ENCODE measurements at regions not wholly inside any gene's neighbourhood (a gene's known extent, or its start where the extent isn't known, plus 50 kb on each side); places are given as distances from the start of the nearest gene placed in this dataset.

GRCh38 chr5:125725691-125726090 is 697.5 kb upstream of the GRAMD2B start:
- no peak for DNase-seq (ENCODE audit: low read depth in 3 of 3)

DNA sequence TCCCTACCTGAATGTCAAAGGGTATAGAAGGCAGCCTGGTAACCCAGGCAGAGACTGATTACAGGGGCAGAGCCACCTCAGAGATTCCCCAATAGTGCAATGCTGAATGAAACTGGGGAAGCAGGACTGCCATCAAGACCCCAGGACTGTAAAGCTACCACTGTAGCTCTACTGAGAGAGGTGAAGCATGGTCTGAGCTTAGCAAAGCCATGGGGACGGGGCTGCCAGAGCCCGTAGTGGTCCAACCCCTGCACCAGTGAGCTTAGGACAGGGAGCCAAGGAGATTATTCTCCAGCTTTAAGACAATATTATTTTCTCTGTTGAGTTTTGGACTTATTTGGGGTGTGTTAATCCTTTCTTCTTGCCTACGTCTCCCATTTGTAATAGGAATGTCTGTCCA is 679.3 kb upstream of the GRAMD2B start:
- no peak for DNase-seq (ENCODE audit: low read depth in 3 of 3)

- DNase-seq (ENCODE audit: low read depth in 3 of 3) = no peak
These were observed 676.3 kb upstream of the GRAMD2B start for GRCh38 chr5:125746917-125747316.

DNA sequence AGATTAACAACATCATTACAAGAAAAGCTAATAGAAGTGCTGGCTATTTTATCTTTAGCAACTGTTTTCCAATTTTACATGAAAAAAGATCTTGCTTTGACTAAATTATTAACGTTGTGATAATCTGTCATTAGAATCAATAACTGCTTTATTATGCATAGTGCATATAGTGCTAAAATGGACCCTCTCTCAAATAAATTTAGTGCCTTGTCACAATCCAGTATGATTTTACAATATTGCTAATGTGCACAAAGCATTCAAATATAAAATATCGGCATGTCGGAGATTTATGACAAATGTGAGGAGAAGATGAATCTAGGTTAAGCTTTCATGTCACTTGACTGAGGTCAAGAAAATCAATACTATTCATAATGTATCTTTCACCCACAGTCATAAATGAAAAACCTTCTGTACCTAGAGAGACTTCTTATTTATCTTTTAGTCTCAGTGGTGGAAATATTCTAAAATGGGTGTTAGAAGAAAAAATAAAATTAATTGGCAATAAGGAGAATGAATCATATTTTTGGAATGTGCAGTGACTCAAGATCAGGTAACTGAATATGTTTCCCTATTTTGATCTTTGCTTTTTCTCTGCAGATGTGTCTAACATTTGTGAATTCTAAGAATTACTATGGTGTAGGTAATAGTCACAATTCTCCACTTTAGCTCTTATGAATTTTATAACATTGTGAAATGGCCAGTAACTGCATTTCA is 672.9 kb upstream of the GRAMD2B start:
- no peak for DNase-seq (ENCODE audit: low read depth in 3 of 3)

- no peak for DNase-seq (ENCODE audit: low read depth in 3 of 3)
These were observed 672.4 kb upstream of the GRAMD2B start for GRCh38 chr5:125750861-125751186.

GRCh38 chr5:125756456-125756855 is 666.8 kb upstream of the GRAMD2B start:
- no peak for DNase-seq (ENCODE audit: low read depth in 3 of 3)

- no peak for DNase-seq (ENCODE audit: low read depth in 3 of 3)
These were observed 656.5 kb upstream of the GRAMD2B start for GRCh38 chr5:125766706-125767105.

GRCh38 chr5:125775896-125776295 is 647.3 kb upstream of the GRAMD2B start:
- no peak for DNase-seq (ENCODE audit: low read depth in 3 of 3)

GRCh38 chr5:125776656-125777139 is 646.5 kb upstream of the GRAMD2B start:
- no peak for DNase-seq (ENCODE audit: low read depth in 3 of 3)

DNA sequence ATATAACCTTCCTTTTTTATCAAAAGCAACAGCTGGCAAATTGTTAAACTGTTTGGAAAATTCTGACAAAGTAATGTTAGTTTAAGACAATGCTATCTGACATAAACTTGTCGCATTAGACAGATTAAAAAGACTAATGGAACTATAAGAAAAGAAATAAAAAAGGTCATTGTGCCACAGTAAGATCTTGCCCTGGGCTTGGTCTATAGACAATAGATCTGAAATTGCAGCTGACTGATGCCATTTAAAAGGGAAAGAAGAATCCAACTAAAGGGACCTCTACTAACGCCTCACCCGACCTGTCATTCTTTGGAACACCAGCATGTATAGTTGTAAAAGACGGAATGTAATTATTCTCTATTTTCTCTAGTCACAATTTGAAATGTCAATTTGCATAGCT is 644.4 kb upstream of the GRAMD2B start:
- DNase-seq (ENCODE audit: low read depth in 3 of 3) = no peak

GRCh38 chr5:125785407-125785806 is 637.8 kb upstream of the GRAMD2B start:
- no peak for DNase-seq (ENCODE audit: low read depth in 3 of 3)

DNA sequence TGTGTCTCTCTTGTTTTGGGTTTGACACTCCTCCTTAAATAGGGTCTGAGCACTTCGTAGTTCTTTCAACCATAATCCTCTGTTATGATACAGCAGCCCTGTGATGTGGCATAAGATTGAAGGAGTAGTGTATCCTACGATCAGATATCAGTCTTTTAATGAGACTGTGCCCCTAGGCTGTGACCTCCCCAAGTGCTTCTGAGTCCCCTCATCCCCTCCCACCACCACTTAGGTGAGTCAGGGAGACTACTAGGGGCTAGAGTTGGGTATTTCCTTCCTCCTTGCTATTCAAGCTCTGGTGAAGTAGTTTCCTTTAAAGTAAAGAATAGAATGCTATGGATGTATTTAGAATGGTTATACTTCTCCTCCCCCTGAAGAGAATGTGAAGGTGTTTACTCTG is 637.2 kb upstream of the GRAMD2B start:
- DNase-seq (ENCODE audit: low read depth in 3 of 3) = no peak

GRCh38 chr5:125793470-125793869 is 629.7 kb upstream of the GRAMD2B start:
- no peak for DNase-seq (ENCODE audit: low read depth in 3 of 3)

GRCh38 chr5:125794922-125795321 is 628.3 kb upstream of the GRAMD2B start:
- no peak for DNase-seq (ENCODE audit: low read depth in 3 of 3)

- no peak for DNase-seq (ENCODE audit: low read depth in 3 of 3)
These were observed 624.9 kb upstream of the GRAMD2B start for GRCh38 chr5:125798307-125798706.

DNA sequence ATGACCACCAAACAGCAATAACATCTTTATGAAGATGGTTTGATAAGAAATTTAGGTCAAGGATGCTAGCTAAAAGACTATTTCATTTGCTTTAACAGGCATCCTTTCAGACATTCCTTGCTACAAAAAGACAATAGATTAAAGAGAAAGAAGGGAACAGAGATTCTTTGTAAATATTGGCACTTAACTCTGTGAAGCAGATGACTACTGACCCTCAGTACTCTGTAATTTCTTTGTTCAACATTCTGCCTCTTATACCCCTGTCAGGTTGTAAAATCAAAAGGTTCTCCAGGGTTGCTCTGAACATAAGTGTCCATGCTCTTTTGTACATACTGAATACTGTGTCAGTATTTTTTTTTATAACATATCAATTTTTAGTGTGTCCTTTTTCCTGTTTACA is 610.6 kb upstream of the GRAMD2B start:
- no peak for DNase-seq (ENCODE audit: low read depth in 3 of 3)

- DNase-seq (ENCODE audit: low read depth in 3 of 3) = no peak
These were observed 609.8 kb upstream of the GRAMD2B start for GRCh38 chr5:125813221-125813974.

DNA sequence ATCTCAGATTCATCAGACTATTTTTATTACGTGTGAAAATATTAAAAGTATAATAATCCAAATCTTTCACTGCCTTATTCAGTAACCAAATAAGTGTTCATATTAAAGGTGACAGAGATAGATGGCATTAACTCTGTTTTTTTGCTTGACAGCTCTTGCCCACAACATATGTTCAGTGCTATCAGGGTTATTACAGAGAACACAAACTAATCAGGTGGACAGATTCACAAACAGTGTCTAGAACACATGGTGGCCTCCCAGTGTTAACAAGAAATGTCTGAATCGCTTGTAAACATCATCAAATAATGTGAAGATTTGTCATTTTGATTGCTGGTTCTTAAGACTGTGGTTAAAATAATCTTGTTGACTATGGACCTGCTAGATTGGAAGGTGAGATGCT is 609.1 kb upstream of the GRAMD2B start:
- DNase-seq (ENCODE audit: low read depth in 3 of 3) = no peak

DNA sequence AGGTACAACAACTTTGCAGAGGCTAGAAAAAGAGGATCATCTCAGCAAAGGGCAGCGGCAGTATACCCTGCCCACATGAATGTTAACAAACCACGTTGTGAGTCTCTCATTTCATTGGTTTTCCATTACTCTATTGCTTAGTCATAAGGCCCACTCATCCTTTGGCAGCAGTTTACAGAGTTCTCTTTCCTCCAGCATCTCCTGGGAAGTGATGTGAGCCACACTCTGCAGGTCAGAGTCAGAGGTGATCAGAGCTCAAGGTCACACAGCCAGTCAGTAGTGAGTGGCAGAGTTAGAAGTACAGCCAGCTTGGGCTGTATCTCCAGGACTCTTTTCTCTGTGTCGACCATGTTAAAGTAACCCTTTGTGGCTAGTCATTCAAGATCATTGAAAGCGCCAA is 599.6 kb upstream of the GRAMD2B start:
- no peak for DNase-seq (ENCODE audit: low read depth in 3 of 3)

DNA sequence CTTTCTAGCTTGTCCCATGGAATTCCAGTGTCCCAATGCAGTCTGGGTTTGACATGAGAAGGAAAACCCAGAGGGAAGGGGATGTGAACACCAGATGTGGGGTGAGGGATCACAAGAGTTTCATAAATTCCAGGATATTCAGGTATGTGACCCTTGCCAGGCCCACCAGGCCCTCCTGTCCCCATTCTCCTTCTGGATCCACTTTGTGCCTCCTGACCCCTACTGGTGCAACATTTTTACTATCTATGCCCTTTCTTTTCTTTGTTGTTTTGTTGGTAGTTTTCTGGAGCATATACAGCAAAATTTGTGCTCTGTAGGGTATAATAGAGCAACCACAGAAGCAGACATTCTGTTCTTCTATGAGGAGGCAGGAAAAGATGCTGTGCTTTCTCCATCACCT is 597.0 kb upstream of the GRAMD2B start:
- DNase-seq (ENCODE audit: low read depth in 3 of 3) = no peak

DNA sequence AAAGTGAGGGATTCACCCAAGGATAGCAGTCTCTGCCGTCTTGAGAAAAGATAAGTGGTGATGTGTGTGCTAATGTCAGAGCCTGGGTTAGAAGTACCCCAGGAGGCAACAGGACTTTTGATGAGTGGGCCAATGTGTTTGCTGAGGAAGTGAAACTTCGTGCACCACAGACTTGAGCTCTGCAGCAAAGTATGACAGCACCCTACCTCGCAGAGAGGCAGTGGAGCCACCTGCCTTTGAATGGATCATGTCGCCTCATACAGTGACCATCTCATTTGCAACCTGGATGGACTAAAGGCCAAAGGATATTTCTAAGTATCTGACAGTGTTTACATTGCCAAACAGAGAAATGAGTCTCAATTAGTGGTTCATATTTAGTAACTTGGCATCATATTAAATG is 593.9 kb upstream of the GRAMD2B start:
- no peak for DNase-seq (ENCODE audit: low read depth in 3 of 3)

- no peak for DNase-seq (ENCODE audit: low read depth in 3 of 3)
These were observed 589.8 kb upstream of the GRAMD2B start for GRCh38 chr5:125833398-125833797.

- DNase-seq (ENCODE audit: low read depth in 3 of 3) = no peak
These were observed 588.6 kb upstream of the GRAMD2B start for GRCh38 chr5:125834438-125835115.

All from stimulated activated CD4-positive, alpha-beta T cell treated with anti-CD3 and anti-CD28 coated beads, TNF-alpha, amount 100 ng/mL, for 24 hours (primary cell).